Peyer's patch (tissue), 4 donors: ENCODE measurements at regions not wholly inside any gene's neighbourhood (a gene's known extent, or its start where the extent isn't known, plus 50 kb on each side); places are given as distances from the start of the nearest gene placed in this dataset.

Experiments
- POLR2A ChIP-seq, 2 donors: fragments of 450-650 bp; IDR thresholded peaks; one replicate each; pipeline ENCODE4 v1.5.1; 2017; ENCODE audit warnings: antibody characterized with exemption in 2 of 2, mild to moderate bottlenecking in 2 of 2, moderate library complexity in 2 of 2
- TF ChIP-seq, protein P1 (sequence below), 6 experiments: fragments of 450-650 bp in 4 of 6; fragments of 200-600 bp in 2 of 6; sonication (generic) in 1 of 6; IDR thresholded peaks; one replicate each; pipeline ENCODE4 v1.5.1; 2017 to 2019; ENCODE audit warnings: antibody characterized with exemption in 6 of 6, mild to moderate bottlenecking in 3 of 6, moderate library complexity in 1 of 6

DNA sequence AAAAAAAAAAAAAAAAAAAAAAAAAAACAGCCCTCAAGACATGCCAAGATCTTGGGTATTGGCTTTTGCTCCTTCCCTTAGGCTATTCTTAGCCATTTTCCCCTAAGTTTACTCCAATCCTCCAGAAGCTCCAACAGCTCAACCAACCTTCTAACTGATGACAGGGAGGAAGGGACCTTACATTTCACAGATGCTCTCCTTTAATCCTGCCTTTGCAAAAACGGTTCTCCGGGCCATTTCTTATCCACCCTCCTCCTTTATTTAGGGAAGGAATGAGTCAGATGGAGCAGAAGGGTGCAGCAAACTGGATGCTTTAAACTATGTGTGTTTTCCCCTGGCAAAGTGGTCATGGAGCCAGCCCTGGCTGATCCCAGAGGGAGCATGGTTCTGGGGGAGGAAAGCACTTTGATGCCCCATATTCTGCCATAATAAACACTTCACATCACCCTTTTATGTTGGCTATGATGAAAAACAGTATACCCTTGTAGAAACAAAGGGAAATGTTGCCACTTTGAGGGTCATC is 369.4 kb upstream of the DMAC1 start:
- TF ChIP-seq, protein P1, sequence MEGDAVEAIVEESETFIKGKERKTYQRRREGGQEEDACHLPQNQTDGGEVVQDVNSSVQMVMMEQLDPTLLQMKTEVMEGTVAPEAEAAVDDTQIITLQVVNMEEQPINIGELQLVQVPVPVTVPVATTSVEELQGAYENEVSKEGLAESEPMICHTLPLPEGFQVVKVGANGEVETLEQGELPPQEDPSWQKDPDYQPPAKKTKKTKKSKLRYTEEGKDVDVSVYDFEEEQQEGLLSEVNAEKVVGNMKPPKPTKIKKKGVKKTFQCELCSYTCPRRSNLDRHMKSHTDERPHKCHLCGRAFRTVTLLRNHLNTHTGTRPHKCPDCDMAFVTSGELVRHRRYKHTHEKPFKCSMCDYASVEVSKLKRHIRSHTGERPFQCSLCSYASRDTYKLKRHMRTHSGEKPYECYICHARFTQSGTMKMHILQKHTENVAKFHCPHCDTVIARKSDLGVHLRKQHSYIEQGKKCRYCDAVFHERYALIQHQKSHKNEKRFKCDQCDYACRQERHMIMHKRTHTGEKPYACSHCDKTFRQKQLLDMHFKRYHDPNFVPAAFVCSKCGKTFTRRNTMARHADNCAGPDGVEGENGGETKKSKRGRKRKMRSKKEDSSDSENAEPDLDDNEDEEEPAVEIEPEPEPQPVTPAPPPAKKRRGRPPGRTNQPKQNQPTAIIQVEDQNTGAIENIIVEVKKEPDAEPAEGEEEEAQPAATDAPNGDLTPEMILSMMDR (IDR thresholded peaks at IDR 0.05) = no peak
- TF ChIP-seq POLR2A (IDR thresholded peaks at IDR 0.05) = no peak
